ENCODE measurements at regions not wholly inside any gene's neighbourhood (a gene's known extent, or its start where the extent isn't known, plus 50 kb on each side); places are given as distances from the start of the nearest gene placed in this dataset.

DNA sequence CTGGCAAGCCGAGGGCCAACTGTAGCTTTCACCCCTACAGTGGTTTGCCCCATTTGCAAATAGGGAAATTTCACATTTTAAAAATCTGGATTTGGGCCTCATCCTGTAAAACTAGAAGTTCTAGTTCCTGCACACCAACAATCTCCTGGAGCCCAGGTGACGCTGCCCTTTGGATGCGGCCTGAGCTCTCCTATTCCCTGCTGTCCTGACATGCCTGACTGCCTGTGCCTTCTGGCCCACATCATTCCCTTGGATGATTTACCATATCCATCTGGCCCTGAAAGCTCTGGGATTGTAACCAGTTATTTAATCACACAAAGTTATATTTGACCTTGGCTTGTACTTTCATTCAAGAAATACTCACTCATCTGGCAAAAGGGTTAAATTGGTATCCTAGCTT is 272.3 kb downstream of the ARRDC4 start:
- no peak for TF ChIP-seq POLR2AphosphoS5 (IDR thresholded peaks at IDR 0.05; ENCODE audit: low read depth)
- TF ChIP-seq, protein P1, sequence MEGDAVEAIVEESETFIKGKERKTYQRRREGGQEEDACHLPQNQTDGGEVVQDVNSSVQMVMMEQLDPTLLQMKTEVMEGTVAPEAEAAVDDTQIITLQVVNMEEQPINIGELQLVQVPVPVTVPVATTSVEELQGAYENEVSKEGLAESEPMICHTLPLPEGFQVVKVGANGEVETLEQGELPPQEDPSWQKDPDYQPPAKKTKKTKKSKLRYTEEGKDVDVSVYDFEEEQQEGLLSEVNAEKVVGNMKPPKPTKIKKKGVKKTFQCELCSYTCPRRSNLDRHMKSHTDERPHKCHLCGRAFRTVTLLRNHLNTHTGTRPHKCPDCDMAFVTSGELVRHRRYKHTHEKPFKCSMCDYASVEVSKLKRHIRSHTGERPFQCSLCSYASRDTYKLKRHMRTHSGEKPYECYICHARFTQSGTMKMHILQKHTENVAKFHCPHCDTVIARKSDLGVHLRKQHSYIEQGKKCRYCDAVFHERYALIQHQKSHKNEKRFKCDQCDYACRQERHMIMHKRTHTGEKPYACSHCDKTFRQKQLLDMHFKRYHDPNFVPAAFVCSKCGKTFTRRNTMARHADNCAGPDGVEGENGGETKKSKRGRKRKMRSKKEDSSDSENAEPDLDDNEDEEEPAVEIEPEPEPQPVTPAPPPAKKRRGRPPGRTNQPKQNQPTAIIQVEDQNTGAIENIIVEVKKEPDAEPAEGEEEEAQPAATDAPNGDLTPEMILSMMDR (IDR thresholded peaks at IDR 0.05; ENCODE audit: insufficient read depth, low read length): no peak
- no peak for TF ChIP-seq SPI1 (IDR thresholded peaks at IDR 0.05; ENCODE audit: borderline replicate concordance, low read depth)
- TF ChIP-seq, protein P2, sequence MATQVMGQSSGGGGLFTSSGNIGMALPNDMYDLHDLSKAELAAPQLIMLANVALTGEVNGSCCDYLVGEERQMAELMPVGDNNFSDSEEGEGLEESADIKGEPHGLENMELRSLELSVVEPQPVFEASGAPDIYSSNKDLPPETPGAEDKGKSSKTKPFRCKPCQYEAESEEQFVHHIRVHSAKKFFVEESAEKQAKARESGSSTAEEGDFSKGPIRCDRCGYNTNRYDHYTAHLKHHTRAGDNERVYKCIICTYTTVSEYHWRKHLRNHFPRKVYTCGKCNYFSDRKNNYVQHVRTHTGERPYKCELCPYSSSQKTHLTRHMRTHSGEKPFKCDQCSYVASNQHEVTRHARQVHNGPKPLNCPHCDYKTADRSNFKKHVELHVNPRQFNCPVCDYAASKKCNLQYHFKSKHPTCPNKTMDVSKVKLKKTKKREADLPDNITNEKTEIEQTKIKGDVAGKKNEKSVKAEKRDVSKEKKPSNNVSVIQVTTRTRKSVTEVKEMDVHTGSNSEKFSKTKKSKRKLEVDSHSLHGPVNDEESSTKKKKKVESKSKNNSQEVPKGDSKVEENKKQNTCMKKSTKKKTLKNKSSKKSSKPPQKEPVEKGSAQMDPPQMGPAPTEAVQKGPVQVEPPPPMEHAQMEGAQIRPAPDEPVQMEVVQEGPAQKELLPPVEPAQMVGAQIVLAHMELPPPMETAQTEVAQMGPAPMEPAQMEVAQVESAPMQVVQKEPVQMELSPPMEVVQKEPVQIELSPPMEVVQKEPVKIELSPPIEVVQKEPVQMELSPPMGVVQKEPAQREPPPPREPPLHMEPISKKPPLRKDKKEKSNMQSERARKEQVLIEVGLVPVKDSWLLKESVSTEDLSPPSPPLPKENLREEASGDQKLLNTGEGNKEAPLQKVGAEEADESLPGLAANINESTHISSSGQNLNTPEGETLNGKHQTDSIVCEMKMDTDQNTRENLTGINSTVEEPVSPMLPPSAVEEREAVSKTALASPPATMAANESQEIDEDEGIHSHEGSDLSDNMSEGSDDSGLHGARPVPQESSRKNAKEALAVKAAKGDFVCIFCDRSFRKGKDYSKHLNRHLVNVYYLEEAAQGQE (IDR thresholded peaks at IDR 0.05; ENCODE audit: insufficient replicate concordance, low read depth): no peak
- TF ChIP-seq GABPA (IDR thresholded peaks at IDR 0.05; ENCODE audit: low read depth): no peak
